SK-N-SH treated with all-trans-retinoic acid at 6 μM for 48 hours (cell line): ENCODE measurements at regions not wholly inside any gene's neighbourhood (a gene's known extent, or its start where the extent isn't known, plus 50 kb on each side); places are given as distances from the start of the nearest gene placed in this dataset.

Experiments
- ATAC-seq: fragments of 200-7000 bp; cut with Tn5 transposase; 3 replicates; pipeline ENCODE4 v1.9.1; 2020; ENCODE audit warnings: mild to moderate bottlenecking, moderate library complexity
- BACH2 ChIP-seq: fragments of 250-450 bp; sonication (Bioruptor Pico); IDR thresholded peaks from 2 replicates; pipeline ENCODE4 v1.9.0; 2021; ENCODE audit warnings: mild to moderate bottlenecking, borderline replicate concordance
- CSRNP3 ChIP-seq: fragments of 250-450 bp; sonication (Bioruptor Pico); IDR thresholded peaks from 2 replicates; pipeline ENCODE4 v1.5.1; 2021; ENCODE audit warnings: mild to moderate bottlenecking, moderate library complexity
- ESRRG ChIP-seq: fragments of 250-450 bp; sonication (Bioruptor Pico); IDR thresholded peaks from 2 replicates; pipeline ENCODE4 v1.6.1; 2021; ENCODE audit warnings: mild to moderate bottlenecking
- GLIS3 ChIP-seq: fragments of 250-450 bp; sonication (Bioruptor Pico); IDR thresholded peaks from 2 replicates; pipeline ENCODE4 v1.5.0; 2020; ENCODE audit warnings: mild to moderate bottlenecking, moderate library complexity
- OSR1 ChIP-seq: fragments of 250-450 bp; sonication (Bioruptor Pico); IDR thresholded peaks from 2 replicates; pipeline ENCODE4 v1.8.0; 2022; ENCODE audit warnings: moderate library complexity, mild to moderate bottlenecking, inconsistent platforms
- PATZ1 ChIP-seq: fragments of 250-450 bp; sonication (Bioruptor Pico); IDR thresholded peaks from 2 replicates; pipeline ENCODE4 v1.8.0; 2020; ENCODE audit warnings: mild to moderate bottlenecking, moderate library complexity, borderline replicate concordance
- POU6F1 ChIP-seq: fragments of 250-450 bp; sonication (Bioruptor Pico); IDR thresholded peaks from 2 replicates; pipeline ENCODE4 v1.8.0; 2021; ENCODE audit warnings: low read depth, mild to moderate bottlenecking, moderate library complexity, borderline replicate concordance
- PPARA ChIP-seq: fragments of 250-450 bp; sonication (Bioruptor Pico); IDR thresholded peaks from 2 replicates; pipeline ENCODE4 v1.5.0; 2020; ENCODE audit warnings: mild to moderate bottlenecking, borderline replicate concordance
- RARB ChIP-seq: fragments of 250-450 bp; sonication (Bioruptor Pico); IDR thresholded peaks from 2 replicates; pipeline ENCODE4 v1.8.0; 2021; ENCODE audit warnings: mild to moderate bottlenecking, moderate library complexity
- SNAI2 ChIP-seq: fragments of 250-450 bp; sonication (Bioruptor Pico); IDR thresholded peaks from 2 replicates; pipeline ENCODE4 v1.5.0; 2020; ENCODE audit warnings: mild to moderate bottlenecking, moderate library complexity
- TCF4 ChIP-seq: fragments of 250-450 bp; sonication (Bioruptor Pico); IDR thresholded peaks from 2 replicates; pipeline ENCODE4 v1.8.0; 2021; ENCODE audit warnings: mild to moderate bottlenecking, moderate library complexity, borderline replicate concordance
- TOX ChIP-seq: fragments of 250-450 bp; sonication (Bioruptor Pico); IDR thresholded peaks from 2 replicates; pipeline ENCODE4 v1.8.0; 2021; ENCODE audit warnings: mild to moderate bottlenecking, moderate library complexity, borderline replicate concordance
- TSHZ2 ChIP-seq: fragments of 250-450 bp; sonication (Bioruptor Pico); IDR thresholded peaks from 2 replicates; pipeline ENCODE4 v1.5.0; 2020; ENCODE audit warnings: mild to moderate bottlenecking, moderate library complexity
- ZC3H10 ChIP-seq: fragments of 250-450 bp; sonication (Bioruptor Pico); IDR thresholded peaks from 2 replicates; pipeline ENCODE4 v1.5.1; 2021; ENCODE audit warnings: mild to moderate bottlenecking, moderate library complexity
- ZFP3 ChIP-seq: fragments of 250-450 bp; sonication (Bioruptor Pico); IDR thresholded peaks from 2 replicates; pipeline ENCODE4 v1.5.0; 2020; ENCODE audit warnings: mild to moderate bottlenecking, moderate library complexity
- ZNF70 ChIP-seq: fragments of 450-650 bp; formaldehyde crosslinking; IDR thresholded peaks from 2 replicates; pipeline ENCODE4 v1.5.0; 2020; ENCODE audit warnings: mild to moderate bottlenecking, moderate library complexity
- ZNF8 ChIP-seq: fragments of 450-650 bp; formaldehyde crosslinking; IDR thresholded peaks from 2 replicates; pipeline ENCODE4 v1.5.0; 2020; ENCODE audit warnings: mild to moderate bottlenecking, moderate library complexity

GRCh38 chr7:28328146-28328545, 84.2 kb upstream of the CREB5 start:
- ATAC-seq: no peak
- TF ChIP-seq ESRRG (CRISPR knock-in tag): no peak
- TF ChIP-seq PPARA: no peak
- TF ChIP-seq ZC3H10 (CRISPR knock-in tag): no peak
- TF ChIP-seq ZFP3 (CRISPR knock-in tag): no peak
- TF ChIP-seq ZNF8 (CRISPR knock-in tag): no peak
- no peak for TF ChIP-seq TSHZ2 (CRISPR knock-in tag)
- TF ChIP-seq ZNF70 (CRISPR knock-in tag): no peak
- TF ChIP-seq RARB: no peak
- TF ChIP-seq, all 23 proteins: peak for 0

GRCh38 chr7:28328822-28329660, 83.3 kb upstream of the CREB5 start:
- ATAC-seq: no peak
- TF ChIP-seq CSRNP3 (CRISPR knock-in tag): no peak
- TF ChIP-seq ZNF70 (CRISPR knock-in tag): no peak
- TF ChIP-seq PPARA: no peak

DNA sequence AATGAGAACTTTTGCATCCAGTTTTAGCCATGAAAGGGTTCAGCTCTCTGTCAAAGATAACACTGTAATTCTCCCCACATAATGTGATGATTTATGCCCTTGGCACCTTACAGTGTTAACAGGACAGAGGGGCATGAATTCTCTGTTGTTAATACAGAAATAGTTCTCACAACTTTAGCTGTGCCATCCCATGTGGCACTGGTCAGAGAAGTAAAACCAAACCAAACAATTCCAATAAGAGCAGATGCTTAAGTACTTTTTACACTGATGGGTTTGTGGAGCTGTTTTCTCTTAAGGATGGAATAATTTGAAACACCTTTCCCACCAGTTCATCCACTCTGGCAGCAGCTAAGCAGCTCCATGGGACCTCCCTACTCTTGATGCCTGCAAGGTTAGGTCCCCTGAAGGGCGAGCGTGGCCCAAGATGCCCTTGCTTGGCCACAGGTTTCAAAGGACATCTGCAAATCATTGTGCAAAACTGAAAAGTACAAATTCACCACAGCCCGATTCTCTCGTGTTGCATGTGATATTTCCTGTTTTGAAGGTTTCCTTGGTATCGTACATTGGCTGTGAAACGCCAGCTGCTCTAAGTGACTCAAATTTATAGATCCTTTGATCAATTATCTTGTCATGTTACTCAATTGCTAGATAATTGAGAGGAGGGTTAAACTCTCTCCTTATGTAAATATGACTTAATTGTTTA, 82.5 kb upstream of the CREB5 start:
- no peak for TF ChIP-seq ZNF70 (CRISPR knock-in tag)
- TF ChIP-seq ESRRG (CRISPR knock-in tag): no peak
- no peak for TF ChIP-seq POU6F1 (CRISPR knock-in tag)
- no peak for TF ChIP-seq GLIS3
- no peak for TF ChIP-seq TOX (CRISPR knock-in tag)
- TF ChIP-seq, all 23 proteins: peak for 0
- ATAC-seq: no peak

- no peak for ATAC-seq
- TF ChIP-seq TSHZ2 (CRISPR knock-in tag): no peak
- TF ChIP-seq TCF4 (CRISPR knock-in tag): no peak
- TF ChIP-seq RARB: no peak
- TF ChIP-seq ESRRG (CRISPR knock-in tag): no peak
- no peak for TF ChIP-seq ZC3H10 (CRISPR knock-in tag)
- no peak for TF ChIP-seq ZFP3 (CRISPR knock-in tag)
- no peak for TF ChIP-seq GLIS3
- TF ChIP-seq CSRNP3 (CRISPR knock-in tag): no peak
- TF ChIP-seq PATZ1: no peak
- no peak for TF ChIP-seq TOX (CRISPR knock-in tag)
- TF ChIP-seq SNAI2 (CRISPR knock-in tag): no peak
- no peak for TF ChIP-seq OSR1 (CRISPR knock-in tag)
- no peak for TF ChIP-seq BACH2 (CRISPR knock-in tag)
- TF ChIP-seq POU6F1 (CRISPR knock-in tag): no peak
- TF ChIP-seq ZNF8 (CRISPR knock-in tag): no peak
Measured at GRCh38 chr7:28330384-28331070, 81.8 kb upstream of the CREB5 start.
